ENCODE measurements at regions not wholly inside any gene's neighbourhood (a gene's known extent, or its start where the extent isn't known, plus 50 kb on each side); places are given as distances from the start of the nearest gene placed in this dataset.

DNA sequence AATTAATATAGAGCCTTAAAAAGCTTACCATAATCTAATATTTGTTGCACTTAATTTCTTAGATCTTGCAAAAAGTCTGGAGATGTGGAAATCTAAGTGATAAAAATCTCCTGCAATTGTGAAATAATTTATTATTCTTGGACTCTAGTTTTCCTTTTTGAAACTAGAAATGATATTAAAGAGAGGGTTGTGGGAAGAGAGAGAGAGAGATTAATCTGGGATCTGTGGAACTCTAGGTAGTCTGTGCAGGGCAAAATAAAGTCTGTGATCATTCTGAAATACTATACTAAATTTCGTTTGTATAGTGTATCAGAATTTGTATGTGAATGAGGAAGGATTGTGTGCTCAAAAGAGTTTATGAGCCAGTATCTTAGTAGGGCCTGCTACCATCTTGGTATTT lies 692.3 kb downstream of the RWDD3 start:
- Histone ChIP-seq H4K20me1 (ENCODE audit: insufficient read depth, low read length) (no peaks in the 10 kb centered on the region), H3K36me3 (replicated peaks; ENCODE audit: low read depth, low read length) (no peaks in the 10 kb centered on the region), H3K27ac (ENCODE audit: low read length) (no peak overlapping the region), H3K79me2 (ENCODE audit: low read length) (no peaks in the 10 kb centered on the region), H3K9ac (ENCODE audit: low read length) (no peak overlapping the region), H3K9me3 (ENCODE audit: insufficient read depth, low read length) (no peaks in the 10 kb centered on the region), H3K27me3 (ENCODE audit: low read depth, low read length) (no peaks in the 10 kb centered on the region), H3K4me2 (ENCODE audit: low read length) (no peak overlapping the region), H3K4me3 (ENCODE audit: low read length) (no peak overlapping the region), H3K4me1 (ENCODE audit: low read length) (no peaks in the 10 kb centered on the region), H2AFZ (ENCODE audit: low read depth, low read length) (no peak overlapping the region)
- TF ChIP-seq EZH2phosphoT487 (IDR thresholded peaks at IDR 0.05; ENCODE audit: low read depth): no peak
- TF ChIP-seq, protein P1, sequence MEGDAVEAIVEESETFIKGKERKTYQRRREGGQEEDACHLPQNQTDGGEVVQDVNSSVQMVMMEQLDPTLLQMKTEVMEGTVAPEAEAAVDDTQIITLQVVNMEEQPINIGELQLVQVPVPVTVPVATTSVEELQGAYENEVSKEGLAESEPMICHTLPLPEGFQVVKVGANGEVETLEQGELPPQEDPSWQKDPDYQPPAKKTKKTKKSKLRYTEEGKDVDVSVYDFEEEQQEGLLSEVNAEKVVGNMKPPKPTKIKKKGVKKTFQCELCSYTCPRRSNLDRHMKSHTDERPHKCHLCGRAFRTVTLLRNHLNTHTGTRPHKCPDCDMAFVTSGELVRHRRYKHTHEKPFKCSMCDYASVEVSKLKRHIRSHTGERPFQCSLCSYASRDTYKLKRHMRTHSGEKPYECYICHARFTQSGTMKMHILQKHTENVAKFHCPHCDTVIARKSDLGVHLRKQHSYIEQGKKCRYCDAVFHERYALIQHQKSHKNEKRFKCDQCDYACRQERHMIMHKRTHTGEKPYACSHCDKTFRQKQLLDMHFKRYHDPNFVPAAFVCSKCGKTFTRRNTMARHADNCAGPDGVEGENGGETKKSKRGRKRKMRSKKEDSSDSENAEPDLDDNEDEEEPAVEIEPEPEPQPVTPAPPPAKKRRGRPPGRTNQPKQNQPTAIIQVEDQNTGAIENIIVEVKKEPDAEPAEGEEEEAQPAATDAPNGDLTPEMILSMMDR (IDR thresholded peaks at IDR 0.05; ENCODE audit: low read depth, low read length): no peak

DNA sequence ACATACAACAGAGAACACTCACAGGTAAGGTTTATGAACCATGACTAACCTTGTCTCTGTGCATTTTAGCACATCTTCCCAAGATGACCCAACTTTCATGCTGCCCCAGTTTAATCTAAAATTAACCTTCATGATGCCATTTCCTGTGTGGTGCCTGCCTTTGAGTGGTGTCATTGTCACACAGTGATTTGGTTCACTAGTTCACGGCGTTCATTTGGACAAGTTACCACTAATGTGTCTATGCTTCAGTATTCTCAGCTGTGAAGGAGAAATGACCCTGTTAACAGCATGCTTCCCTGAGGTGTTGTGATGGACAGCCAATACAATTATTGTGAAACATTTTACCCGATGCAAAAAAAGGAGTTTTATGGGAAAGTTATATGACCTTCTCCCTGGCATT lies 693.1 kb downstream of the RWDD3 start:
- no peaks in the 10 kb centered on the region for H4K20me1 ChIP-seq (ENCODE audit: insufficient read depth, low read length)
- H3K4me2 ChIP-seq (ENCODE audit: low read length): no peak overlapping the region
- H3K27ac ChIP-seq (ENCODE audit: low read length): no peak overlapping the region
- H3K9me3 ChIP-seq (ENCODE audit: insufficient read depth, low read length): no peaks in the 10 kb centered on the region
- no peaks in the 10 kb centered on the region for H3K27me3 ChIP-seq (ENCODE audit: low read depth, low read length)
- H2AFZ ChIP-seq (ENCODE audit: low read depth, low read length): no peak overlapping the region
- H3K9ac ChIP-seq (ENCODE audit: low read length): no peak overlapping the region
- no peaks in the 10 kb centered on the region for H3K36me3 ChIP-seq (replicated peaks; ENCODE audit: low read depth, low read length)
- H3K4me1 ChIP-seq (ENCODE audit: low read length): no peaks in the 10 kb centered on the region
- H3K4me3 ChIP-seq (ENCODE audit: low read length): no peak overlapping the region
- TF ChIP-seq, protein P1 (IDR thresholded peaks at IDR 0.05; ENCODE audit: low read depth, low read length): no peak
- no peak for TF ChIP-seq EZH2phosphoT487 (IDR thresholded peaks at IDR 0.05; ENCODE audit: low read depth)
- H3K79me2 ChIP-seq (ENCODE audit: low read length): no peaks in the 10 kb centered on the region

DNA sequence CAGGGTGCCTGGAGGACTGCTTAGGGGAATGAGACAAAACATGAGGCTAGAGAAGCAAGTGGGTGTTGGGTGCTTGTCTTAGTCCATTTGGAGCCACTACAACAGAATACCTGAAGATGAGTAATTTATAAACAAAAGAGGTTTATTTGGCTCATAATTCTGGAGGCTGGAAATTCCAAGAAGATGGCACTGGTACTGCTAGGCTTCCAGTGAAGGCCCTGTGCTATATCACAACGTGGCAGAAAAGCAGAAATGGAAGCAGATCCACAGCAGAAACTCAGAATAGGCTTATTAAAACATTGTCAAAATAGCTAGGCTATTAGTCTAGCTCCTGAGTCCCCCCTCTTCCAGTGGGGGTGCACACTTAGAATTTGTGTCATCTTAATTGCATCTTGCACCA lies 701.7 kb downstream of the RWDD3 start:
- Histone ChIP-seq H3K4me1 (ENCODE audit: low read length) (no peaks in the 10 kb centered on the region), H4K20me1 (ENCODE audit: insufficient read depth, low read length) (no peaks in the 10 kb centered on the region), H2AFZ (ENCODE audit: low read depth, low read length) (no peak overlapping the region), H3K9me3 (ENCODE audit: insufficient read depth, low read length) (no peaks in the 10 kb centered on the region), H3K4me3 (ENCODE audit: low read length) (no peak overlapping the region), H3K36me3 (replicated peaks; ENCODE audit: low read depth, low read length) (no peaks in the 10 kb centered on the region), H3K27me3 (ENCODE audit: low read depth, low read length) (no peaks in the 10 kb centered on the region), H3K27ac (ENCODE audit: low read length) (no peak overlapping the region), H3K4me2 (ENCODE audit: low read length) (no peak overlapping the region), H3K79me2 (ENCODE audit: low read length) (no peaks in the 10 kb centered on the region), H3K9ac (ENCODE audit: low read length) (no peak overlapping the region)
- TF ChIP-seq, protein P1 (IDR thresholded peaks at IDR 0.05; ENCODE audit: low read depth, low read length): no peak
- no peak for TF ChIP-seq EZH2phosphoT487 (IDR thresholded peaks at IDR 0.05; ENCODE audit: low read depth)

DNA sequence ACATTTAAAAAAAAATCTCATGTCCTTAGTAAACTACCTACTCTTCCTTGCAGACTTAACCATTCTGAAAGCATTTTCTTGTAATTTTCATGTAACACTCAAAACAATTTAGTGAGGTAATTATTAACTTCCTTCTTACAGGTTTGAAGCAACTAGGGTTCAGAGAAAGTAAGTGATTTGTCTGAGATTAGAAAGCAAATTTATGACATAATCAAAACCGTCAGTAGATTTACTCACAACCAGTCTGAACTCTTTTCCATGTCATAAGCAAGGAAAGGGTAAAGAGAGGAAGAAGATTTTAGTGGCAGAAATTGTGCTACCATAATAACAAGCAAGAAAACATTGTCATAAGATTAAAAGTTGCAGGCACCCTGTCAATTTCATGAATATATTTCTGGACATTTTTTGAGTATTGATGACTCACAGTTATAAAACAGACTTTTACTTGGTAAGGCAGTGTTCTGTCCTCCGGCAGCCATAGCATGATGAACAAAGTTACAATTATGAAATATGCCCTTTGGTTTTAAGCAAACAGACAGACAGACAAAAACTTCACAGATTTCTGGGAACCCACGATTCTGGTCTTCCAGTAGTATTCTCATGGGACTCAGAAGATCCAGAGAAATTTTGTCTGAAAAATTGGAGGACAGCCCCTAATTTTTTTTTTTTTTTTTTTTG lies 707.2 kb downstream of the RWDD3 start:
- Histone ChIP-seq H3K27ac (ENCODE audit: low read length) (no peak overlapping the region), H3K9ac (ENCODE audit: low read length) (no peak overlapping the region), H3K4me2 (ENCODE audit: low read length) (no peak overlapping the region), H3K36me3 (replicated peaks; ENCODE audit: low read depth, low read length) (no peaks in the 10 kb centered on the region), H3K9me3 (ENCODE audit: insufficient read depth, low read length) (no peaks in the 10 kb centered on the region), H3K79me2 (ENCODE audit: low read length) (no peaks in the 10 kb centered on the region), H3K4me3 (ENCODE audit: low read length) (no peak overlapping the region), H4K20me1 (ENCODE audit: insufficient read depth, low read length) (no peaks in the 10 kb centered on the region), H3K4me1 (ENCODE audit: low read length) (no peaks in the 10 kb centered on the region), H3K27me3 (ENCODE audit: low read depth, low read length) (no peaks in the 10 kb centered on the region), H2AFZ (ENCODE audit: low read depth, low read length) (no peak overlapping the region)
- TF ChIP-seq EZH2phosphoT487 (IDR thresholded peaks at IDR 0.05; ENCODE audit: low read depth): no peak
- TF ChIP-seq, protein P1 (IDR thresholded peaks at IDR 0.05; ENCODE audit: low read depth, low read length): no peak
